Stimulated activated CD8-positive, alpha-beta memory T cell treated with anti-CD3 and anti-CD28 coated beads, Interleukin-2, amount 100 ng/mL, for 48 hours (primary cell): ENCODE measurements at regions not wholly inside any gene's neighbourhood (a gene's known extent, or its start where the extent isn't known, plus 50 kb on each side); places are given as distances from the start of the nearest gene placed in this dataset.
"Not testable (repeated sequence)": the region's sequence is repeated elsewhere in the genome, so short reads cannot be mapped to it uniquely, and the experiment has no call there.

Experiments used
- DNase-seq, 2 donors: peaks; one replicate each; pipeline ENCODE4 v3.0.0-alpha.2; 2020; ENCODE audit warnings: low read depth in 2 of 2

GRCh38 chr7:109622320-109622719 lies 1052.6 kb downstream of the DNAJB9 start:
- no peak for DNase-seq

- not testable (repeated sequence) for DNase-seq
Measured at GRCh38 chr7:109632890-109633289, 1063.2 kb downstream of the DNAJB9 start.

GRCh38 chr7:109635374-109635773 lies 1065.7 kb downstream of the DNAJB9 start:
- DNase-seq = no peak

- DNase-seq = no peak
Measured at GRCh38 chr7:109637428-109637990, 1067.8 kb downstream of the DNAJB9 start.

GRCh38 chr7:109638321-109638720 lies 1068.6 kb downstream of the DNAJB9 start:
- DNase-seq = no peak

GRCh38 chr7:109639561-109639960 lies 1069.9 kb downstream of the DNAJB9 start:
- no peak for DNase-seq

- no peak for DNase-seq
Measured at GRCh38 chr7:109641445-109641844, 1071.8 kb downstream of the DNAJB9 start.

GRCh38 chr7:109646124-109646523 lies 1076.5 kb downstream of the DNAJB9 start:
- no peak for DNase-seq

GRCh38 chr7:109646594-109646993 lies 1076.9 kb downstream of the DNAJB9 start:
- not testable (repeated sequence) for DNase-seq

GRCh38 chr7:109647263-109647662 lies 1077.6 kb downstream of the DNAJB9 start:
- not testable (repeated sequence) for DNase-seq

- no peak for DNase-seq
Measured at GRCh38 chr7:109659261-109659660, 1089.6 kb downstream of the DNAJB9 start.

- DNase-seq = no peak
Measured at GRCh38 chr7:109660401-109660800, 1090.7 kb downstream of the DNAJB9 start.

- DNase-seq = no peak
Measured at GRCh38 chr7:109663806-109664205, 1094.1 kb downstream of the DNAJB9 start.

- DNase-seq = not testable (repeated sequence)
Measured at GRCh38 chr7:109687269-109687668, 1117.6 kb downstream of the DNAJB9 start.

- not testable (repeated sequence) for DNase-seq
Measured at GRCh38 chr7:109692613-109693012, 1122.9 kb downstream of the DNAJB9 start.

GRCh38 chr7:109694149-109695071 lies 1124.7 kb downstream of the DNAJB9 start:
- no peak for DNase-seq

- DNase-seq = no peak
Measured at GRCh38 chr7:109695419-109695818, 1125.7 kb downstream of the DNAJB9 start.

- DNase-seq = no peak
Measured at GRCh38 chr7:109696723-109697122, 1127.0 kb downstream of the DNAJB9 start.

GRCh38 chr7:109699661-109700060 lies 1130.0 kb downstream of the DNAJB9 start:
- DNase-seq = no peak

GRCh38 chr7:109713366-109713765 lies 1143.7 kb downstream of the DNAJB9 start:
- DNase-seq = no peak

GRCh38 chr7:109719359-109719758 lies 1149.7 kb downstream of the DNAJB9 start:
- DNase-seq = not testable (repeated sequence)

- DNase-seq = no peak
Measured at GRCh38 chr7:109734601-109735000, 1164.9 kb downstream of the DNAJB9 start.

GRCh38 chr7:109735881-109736280 lies 1166.2 kb downstream of the DNAJB9 start:
- DNase-seq = no peak
